ENCODE measurements at regions not wholly inside any gene's neighbourhood (a gene's known extent, or its start where the extent isn't known, plus 50 kb on each side); places are given as distances from the start of the nearest gene placed in this dataset.

DNA sequence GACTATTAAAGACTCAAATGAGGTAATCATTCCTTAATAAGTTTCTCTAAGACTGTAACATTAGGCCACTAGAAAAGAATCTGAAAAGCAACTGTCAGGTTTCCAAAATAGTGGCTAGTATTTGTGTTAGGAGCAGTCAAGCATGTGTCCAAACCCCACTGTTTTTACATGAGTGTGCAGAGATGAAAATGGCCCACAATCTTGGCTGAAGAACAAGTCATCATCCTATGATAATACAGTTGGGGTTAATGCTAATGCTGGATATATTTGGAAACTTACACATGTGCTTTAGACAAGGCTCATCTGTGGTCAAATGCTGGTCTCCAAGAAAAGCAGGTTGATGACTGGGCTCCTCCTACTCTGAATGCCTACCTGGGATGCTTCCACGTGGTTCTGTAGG lies 73.6 kb downstream of the MAIP1 start:
- no peak overlapping the region for H3K27ac ChIP-seq (ENCODE audit: insufficient read depth, low read length)
- no peaks in the 10 kb centered on the region for H3K79me2 ChIP-seq (ENCODE audit: control insufficient read depth, insufficient read depth, low read length)
- no peak for TF ChIP-seq EZH2 (IDR thresholded peaks at IDR 0.05; ENCODE audit: low read length, missing control alignments)
- TF ChIP-seq, protein P1, sequence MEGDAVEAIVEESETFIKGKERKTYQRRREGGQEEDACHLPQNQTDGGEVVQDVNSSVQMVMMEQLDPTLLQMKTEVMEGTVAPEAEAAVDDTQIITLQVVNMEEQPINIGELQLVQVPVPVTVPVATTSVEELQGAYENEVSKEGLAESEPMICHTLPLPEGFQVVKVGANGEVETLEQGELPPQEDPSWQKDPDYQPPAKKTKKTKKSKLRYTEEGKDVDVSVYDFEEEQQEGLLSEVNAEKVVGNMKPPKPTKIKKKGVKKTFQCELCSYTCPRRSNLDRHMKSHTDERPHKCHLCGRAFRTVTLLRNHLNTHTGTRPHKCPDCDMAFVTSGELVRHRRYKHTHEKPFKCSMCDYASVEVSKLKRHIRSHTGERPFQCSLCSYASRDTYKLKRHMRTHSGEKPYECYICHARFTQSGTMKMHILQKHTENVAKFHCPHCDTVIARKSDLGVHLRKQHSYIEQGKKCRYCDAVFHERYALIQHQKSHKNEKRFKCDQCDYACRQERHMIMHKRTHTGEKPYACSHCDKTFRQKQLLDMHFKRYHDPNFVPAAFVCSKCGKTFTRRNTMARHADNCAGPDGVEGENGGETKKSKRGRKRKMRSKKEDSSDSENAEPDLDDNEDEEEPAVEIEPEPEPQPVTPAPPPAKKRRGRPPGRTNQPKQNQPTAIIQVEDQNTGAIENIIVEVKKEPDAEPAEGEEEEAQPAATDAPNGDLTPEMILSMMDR (conservative IDR thresholded peaks at IDR 0.05 in 1 of 2, IDR thresholded peaks at IDR 0.05 in 1 of 2; ENCODE audit: low read depth in 1 of 2, low read length in 2 of 2): no peak
- no peak overlapping the region for H3K4me2 ChIP-seq (ENCODE audit: extremely low read depth, insufficient read depth, low read length)
- peak; percentile 36 to 68 for DNase-seq (ENCODE audit: low read depth in 2 of 2)
- no peak overlapping the region for H3K9ac ChIP-seq (ENCODE audit: insufficient read depth, low read length)
- H3K36me3 ChIP-seq (ENCODE audit: control insufficient read depth, insufficient read depth, low read length): no peaks in the 10 kb centered on the region
- no peaks in the 10 kb centered on the region for H4K20me1 ChIP-seq (ENCODE audit: control insufficient read depth, extremely low read depth, insufficient read depth, low read length)
- no peak overlapping the region for H3K4me3 ChIP-seq (replicated peaks in 1 of 4; ENCODE audit: control extremely low read depth in 1 of 4, insufficient read depth in 1 of 4, low read depth in 3 of 4, low read length in 4 of 4)
- no peaks in the 10 kb centered on the region for H3K27me3 ChIP-seq (ENCODE audit: control insufficient read depth, insufficient read depth, low read length)
- H2AFZ ChIP-seq (ENCODE audit: low read length): no peak overlapping the region
- H3K9me3 ChIP-seq (ENCODE audit: control insufficient read depth, insufficient read depth, low read depth, low read length): no peaks in the 10 kb centered on the region
- H3K4me1 ChIP-seq (ENCODE audit: control insufficient read depth, extremely low read depth, insufficient read depth, low read length): no peaks in the 10 kb centered on the region

DNA sequence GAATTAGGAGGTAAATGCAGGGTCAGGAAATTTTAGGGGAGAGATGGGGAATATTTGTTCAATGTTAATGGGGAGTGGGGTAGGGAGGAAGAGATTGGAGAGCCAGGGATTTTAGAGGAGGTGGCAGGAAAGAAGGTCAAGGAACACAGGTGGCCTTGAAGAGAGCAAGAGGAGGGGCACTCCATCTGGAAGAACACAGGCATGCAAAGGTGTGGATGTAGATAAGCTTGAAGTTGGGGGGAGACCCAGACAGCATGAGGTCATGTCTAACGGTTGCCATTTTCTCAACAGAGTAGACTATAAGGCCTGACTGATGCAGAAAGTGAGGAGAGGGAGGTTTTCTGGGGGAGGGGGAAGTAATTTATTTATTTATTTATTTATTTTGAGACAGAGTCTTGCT lies 77.5 kb downstream of the MAIP1 start:
- Histone ChIP-seq H3K36me3 (ENCODE audit: control insufficient read depth, insufficient read depth, low read length) (no peaks in the 10 kb centered on the region), H2AFZ (ENCODE audit: low read length) (no peak overlapping the region), H3K79me2 (ENCODE audit: control insufficient read depth, insufficient read depth, low read length) (no peaks in the 10 kb centered on the region), H3K4me1 (ENCODE audit: control insufficient read depth, extremely low read depth, insufficient read depth, low read length) (no peaks in the 10 kb centered on the region), H4K20me1 (ENCODE audit: control insufficient read depth, extremely low read depth, insufficient read depth, low read length) (no peaks in the 10 kb centered on the region), H3K27me3 (ENCODE audit: control insufficient read depth, insufficient read depth, low read length) (no peaks in the 10 kb centered on the region), H3K4me2 (ENCODE audit: extremely low read depth, insufficient read depth, low read length) (no peak overlapping the region), H3K9ac (ENCODE audit: insufficient read depth, low read length) (no peak overlapping the region), H3K9me3 (ENCODE audit: control insufficient read depth, insufficient read depth, low read depth, low read length) (no peaks in the 10 kb centered on the region), H3K27ac (ENCODE audit: insufficient read depth, low read length) (no peak overlapping the region), H3K4me3 (replicated peaks in 1 of 4; ENCODE audit: control extremely low read depth in 1 of 4, insufficient read depth in 1 of 4, low read depth in 3 of 4, low read length in 4 of 4) (no peak overlapping the region)
- TF ChIP-seq, protein P1 (conservative IDR thresholded peaks at IDR 0.05 in 1 of 2, IDR thresholded peaks at IDR 0.05 in 1 of 2; ENCODE audit: low read depth in 1 of 2, low read length in 2 of 2): no peak
- TF ChIP-seq EZH2 (IDR thresholded peaks at IDR 0.05; ENCODE audit: low read length, missing control alignments): no peak
- DNase-seq (ENCODE audit: low read depth in 2 of 2): no peak

GRCh38 chr2:200033929-200034328 lies 78.5 kb downstream of the MAIP1 start:
- H3K36me3 ChIP-seq (ENCODE audit: control insufficient read depth, insufficient read depth, low read length): no peaks in the 10 kb centered on the region
- TF ChIP-seq, protein P1 (conservative IDR thresholded peaks at IDR 0.05 in 1 of 2, IDR thresholded peaks at IDR 0.05 in 1 of 2; ENCODE audit: low read depth in 1 of 2, low read length in 2 of 2): no peak
- TF ChIP-seq EZH2 (IDR thresholded peaks at IDR 0.05; ENCODE audit: low read length, missing control alignments): no peak
- no peak overlapping the region for H3K4me2 ChIP-seq (ENCODE audit: extremely low read depth, insufficient read depth, low read length)
- H3K27ac ChIP-seq (ENCODE audit: insufficient read depth, low read length): no peak overlapping the region
- no peak overlapping the region for H3K4me3 ChIP-seq (replicated peaks in 1 of 4; ENCODE audit: control extremely low read depth in 1 of 4, insufficient read depth in 1 of 4, low read depth in 3 of 4, low read length in 4 of 4)
- no peaks in the 10 kb centered on the region for H3K4me1 ChIP-seq (ENCODE audit: control insufficient read depth, extremely low read depth, insufficient read depth, low read length)
- H3K9me3 ChIP-seq (ENCODE audit: control insufficient read depth, insufficient read depth, low read depth, low read length): no peaks in the 10 kb centered on the region
- no peak for DNase-seq (ENCODE audit: low read depth in 2 of 2)
- no peaks in the 10 kb centered on the region for H3K79me2 ChIP-seq (ENCODE audit: control insufficient read depth, insufficient read depth, low read length)
- no peak overlapping the region for H2AFZ ChIP-seq (ENCODE audit: low read length)
- no peaks in the 10 kb centered on the region for H3K27me3 ChIP-seq (ENCODE audit: control insufficient read depth, insufficient read depth, low read length)
- H4K20me1 ChIP-seq (ENCODE audit: control insufficient read depth, extremely low read depth, insufficient read depth, low read length): no peaks in the 10 kb centered on the region
- no peak overlapping the region for H3K9ac ChIP-seq (ENCODE audit: insufficient read depth, low read length)

All from fibroblast of lung (primary cell).